ENCODE measurements at regions not wholly inside any gene's neighbourhood (a gene's known extent, or its start where the extent isn't known, plus 50 kb on each side); places are given as distances from the start of the nearest gene placed in this dataset.

GRCh38 chr20:12084482-12084881, 166.8 kb downstream of the BTBD3 start:
- TF ChIP-seq CTCF (IDR thresholded peaks at IDR 0.05 in 8 of 11, conservative IDR thresholded peaks at IDR 0.05 in 3 of 11) (no peak), POLR2A (IDR thresholded peaks at IDR 0.05) (no peak)
